AG04449 (cell line): ENCODE measurements at regions not wholly inside any gene's neighbourhood (a gene's known extent, or its start where the extent isn't known, plus 50 kb on each side); places are given as distances from the start of the nearest gene placed in this dataset.
"Not testable (repeated sequence)": the region's sequence is repeated elsewhere in the genome, so short reads cannot be mapped to it uniquely, and the experiment has no call there.

ENCODE experiments used
- CTCF ChIA-PET: fragments of 350-600 bp; formaldehyde crosslinking; extraction: SDS; loops from one replicate; lab custom pipeline; 2021; ENCODE audit warnings: antibody characterized with exemption; lab: Yijun Ruan, JAX
- POLR2A ChIA-PET: fragments of 400-600, 350-600 bp; formaldehyde crosslinking; extraction: SDS; loops from one replicate; lab custom pipeline; 2020; ENCODE audit warnings: antibody characterized with exemption, inconsistent platforms; lab: Yijun Ruan, JAX
- DNase-seq: peaks from one replicate; pipeline ENCODE4 v3.0.0-alpha.2; 2010; ENCODE audit warnings: low read depth, low spot score
- H3K4me3 ChIP-seq: 2 replicates; pipeline ENCODE4 v1.5.1; 2011; ENCODE audit warnings: low read depth, mild to moderate bottlenecking, control low read depth, low read length
- TF ChIP-seq, protein P1 (sequence below): IDR thresholded peaks from one replicate; pipeline ENCODE4 v1.5.1; 2011; ENCODE audit warnings: mild to moderate bottlenecking, moderate library complexity, low read length, control low read depth, inconsistent platforms; ENCODE audit not compliant: insufficient read depth; ENCODE audit errors: missing control alignments

DNA sequence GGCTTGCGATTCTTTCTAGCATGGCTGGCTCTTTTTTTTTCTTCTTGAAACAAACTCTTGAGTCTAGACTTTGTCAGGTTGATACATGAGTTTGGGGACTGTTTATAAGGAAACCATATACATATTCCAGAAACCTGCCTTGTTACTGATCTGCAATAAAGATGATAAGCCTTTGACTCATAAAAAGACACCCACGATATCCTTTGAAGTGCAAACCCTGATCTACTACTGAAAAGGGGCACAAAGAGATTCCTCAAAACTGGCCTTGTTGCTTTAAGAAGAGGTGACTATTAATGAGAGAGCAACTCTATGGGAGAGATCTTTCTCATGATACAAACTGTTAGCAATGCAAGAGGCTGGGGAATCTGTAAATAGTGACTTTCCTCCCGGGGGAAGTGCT, 247.1 kb downstream of the ANKRD30B start:
- DNase-seq, H3K4me3 ChIP-seq, CTCF ChIA-PET, POLR2A ChIA-PET: not testable (repeated sequence)

DNA sequence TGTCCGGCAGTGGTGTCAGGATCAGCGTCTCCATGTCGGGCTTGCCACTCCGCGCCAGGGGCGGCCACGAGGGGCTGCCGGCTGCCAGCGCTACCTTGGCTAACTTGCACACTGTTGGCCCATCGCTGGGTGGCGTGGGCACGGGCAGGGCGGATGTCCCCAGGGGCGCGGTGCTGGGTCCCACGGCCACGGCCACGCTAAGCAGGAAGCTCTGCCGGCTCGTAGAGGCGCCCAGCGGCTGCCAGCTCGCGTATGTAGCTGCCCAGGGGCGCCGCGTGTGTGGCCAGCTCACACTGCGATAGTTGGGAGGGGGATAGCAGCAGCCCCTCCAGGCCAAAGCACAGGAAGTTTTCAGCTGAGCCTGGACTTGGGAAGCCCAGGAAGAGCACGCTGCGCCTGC, 249.4 kb downstream of the ANKRD30B start:
- ChIA-PET CTCF (no interaction called here), POLR2A (no interaction called here)
- DNase-seq, result no peak
- no peak overlapping the region for H3K4me3 ChIP-seq
- TF ChIP-seq, protein P1, sequence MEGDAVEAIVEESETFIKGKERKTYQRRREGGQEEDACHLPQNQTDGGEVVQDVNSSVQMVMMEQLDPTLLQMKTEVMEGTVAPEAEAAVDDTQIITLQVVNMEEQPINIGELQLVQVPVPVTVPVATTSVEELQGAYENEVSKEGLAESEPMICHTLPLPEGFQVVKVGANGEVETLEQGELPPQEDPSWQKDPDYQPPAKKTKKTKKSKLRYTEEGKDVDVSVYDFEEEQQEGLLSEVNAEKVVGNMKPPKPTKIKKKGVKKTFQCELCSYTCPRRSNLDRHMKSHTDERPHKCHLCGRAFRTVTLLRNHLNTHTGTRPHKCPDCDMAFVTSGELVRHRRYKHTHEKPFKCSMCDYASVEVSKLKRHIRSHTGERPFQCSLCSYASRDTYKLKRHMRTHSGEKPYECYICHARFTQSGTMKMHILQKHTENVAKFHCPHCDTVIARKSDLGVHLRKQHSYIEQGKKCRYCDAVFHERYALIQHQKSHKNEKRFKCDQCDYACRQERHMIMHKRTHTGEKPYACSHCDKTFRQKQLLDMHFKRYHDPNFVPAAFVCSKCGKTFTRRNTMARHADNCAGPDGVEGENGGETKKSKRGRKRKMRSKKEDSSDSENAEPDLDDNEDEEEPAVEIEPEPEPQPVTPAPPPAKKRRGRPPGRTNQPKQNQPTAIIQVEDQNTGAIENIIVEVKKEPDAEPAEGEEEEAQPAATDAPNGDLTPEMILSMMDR, result no peak

DNA sequence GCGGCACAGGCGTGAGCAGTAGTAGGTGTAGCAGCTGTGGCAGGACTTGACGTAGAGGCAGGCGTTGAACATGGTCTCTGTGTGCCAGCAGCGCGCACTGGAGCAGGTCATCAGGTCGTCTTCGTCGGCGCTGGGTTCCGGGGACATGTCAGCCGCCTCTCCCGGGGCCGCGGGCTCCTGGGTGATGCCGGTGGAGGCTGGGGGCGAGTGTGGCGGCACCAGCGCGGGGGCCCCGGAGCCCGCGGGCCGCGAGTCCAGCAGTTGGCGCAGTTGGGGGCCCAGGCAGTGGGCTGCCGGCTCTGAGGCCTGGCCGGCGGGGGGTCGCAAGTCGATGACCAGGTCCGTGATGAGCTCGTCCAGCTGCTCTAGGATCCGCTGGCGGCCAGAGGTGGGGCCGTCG, 249.9 kb downstream of the ANKRD30B start:
- POLR2A ChIA-PET, H3K4me3 ChIP-seq, CTCF ChIA-PET, DNase-seq: not testable (repeated sequence)

DNA sequence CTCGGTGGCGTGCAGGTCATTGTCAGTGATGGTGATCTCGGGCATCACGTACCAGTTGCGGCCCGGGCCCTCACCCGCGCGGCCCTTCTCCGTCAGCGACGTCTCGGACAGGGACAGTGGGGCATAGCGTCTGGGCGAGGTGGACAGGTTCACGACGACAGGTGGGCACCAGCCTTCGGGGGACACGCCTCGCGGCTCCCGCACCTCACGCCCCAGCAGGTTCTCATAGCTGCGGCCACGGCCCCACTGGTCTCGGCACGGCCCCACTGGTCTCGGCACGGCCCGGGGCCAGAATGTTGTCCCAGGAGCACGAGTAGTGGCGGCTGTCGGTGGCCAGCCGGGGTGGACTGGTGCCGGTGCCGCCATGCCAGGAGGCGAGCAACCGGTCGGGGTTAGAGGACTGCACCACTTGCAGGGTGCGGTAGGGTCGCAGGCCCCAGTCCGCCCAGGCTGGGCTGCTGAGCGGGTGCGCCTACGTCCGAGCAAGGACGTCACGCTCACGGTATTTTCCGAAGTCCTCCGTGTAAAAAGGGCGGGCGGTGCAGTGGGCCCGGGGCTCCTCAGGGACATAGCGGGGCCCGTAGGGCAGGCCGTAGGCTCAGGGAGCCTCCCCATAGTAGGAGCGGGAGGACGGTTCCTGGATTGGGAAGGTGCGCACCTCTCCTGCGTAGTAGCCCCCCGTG, 250.5 kb downstream of the ANKRD30B start:
- CTCF ChIA-PET, result not testable (repeated sequence)

DNA sequence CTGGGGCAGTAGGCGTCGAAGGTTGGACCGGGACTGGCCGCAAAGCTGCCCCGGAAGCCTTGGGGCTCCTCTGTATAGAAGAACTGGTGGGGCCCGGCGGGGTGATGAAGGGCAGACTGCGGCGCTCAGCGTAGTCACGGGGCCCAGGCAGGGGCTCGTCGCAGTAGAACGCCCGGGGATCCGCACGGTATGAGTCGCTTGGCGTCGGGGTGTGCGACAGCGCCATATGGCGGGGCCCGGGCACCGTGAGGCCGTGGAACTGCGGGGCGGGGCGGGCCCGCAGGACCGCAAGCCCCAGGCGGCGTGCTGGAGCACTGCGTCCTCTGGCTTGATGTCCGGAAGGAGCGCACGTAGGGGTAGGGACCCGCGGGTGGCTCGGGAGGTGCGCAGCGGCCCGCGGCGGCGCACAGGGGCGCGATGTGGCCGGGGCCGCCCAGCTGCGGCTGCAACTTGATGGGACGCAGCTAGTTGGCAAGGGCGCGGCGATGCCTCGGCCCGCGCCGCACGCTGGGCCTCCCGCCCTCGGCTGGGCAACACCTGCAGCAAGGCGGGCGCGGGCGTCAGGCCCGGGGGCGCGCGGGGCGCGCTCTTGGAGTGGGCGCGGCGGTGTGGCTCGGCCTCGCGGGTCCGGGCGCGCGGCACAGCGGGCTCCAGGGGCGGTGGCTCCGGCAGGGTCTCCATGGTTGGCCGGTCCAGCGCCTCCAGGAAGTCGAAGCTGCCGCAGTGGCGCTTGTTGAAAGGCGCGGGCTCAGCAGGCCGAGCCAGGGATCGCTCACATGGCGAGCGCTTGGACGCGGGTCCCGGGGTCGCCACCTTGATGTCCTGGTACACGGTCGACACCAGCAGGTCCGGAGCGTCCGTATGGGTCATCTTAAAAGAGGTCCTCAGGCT, 251.4 kb downstream of the ANKRD30B start:
- ChIA-PET POLR2A (no interaction called here), CTCF (no interaction called here)
- H3K4me3 ChIP-seq, result no peak overlapping the region
- DNase-seq, result no peak
- TF ChIP-seq, protein P1, result no peak

More for the DNA sequence above, 250.5 kb downstream of the ANKRD30B start:
- POLR2A ChIA-PET, H3K4me3 ChIP-seq, DNase-seq: not testable (repeated sequence)

DNA sequence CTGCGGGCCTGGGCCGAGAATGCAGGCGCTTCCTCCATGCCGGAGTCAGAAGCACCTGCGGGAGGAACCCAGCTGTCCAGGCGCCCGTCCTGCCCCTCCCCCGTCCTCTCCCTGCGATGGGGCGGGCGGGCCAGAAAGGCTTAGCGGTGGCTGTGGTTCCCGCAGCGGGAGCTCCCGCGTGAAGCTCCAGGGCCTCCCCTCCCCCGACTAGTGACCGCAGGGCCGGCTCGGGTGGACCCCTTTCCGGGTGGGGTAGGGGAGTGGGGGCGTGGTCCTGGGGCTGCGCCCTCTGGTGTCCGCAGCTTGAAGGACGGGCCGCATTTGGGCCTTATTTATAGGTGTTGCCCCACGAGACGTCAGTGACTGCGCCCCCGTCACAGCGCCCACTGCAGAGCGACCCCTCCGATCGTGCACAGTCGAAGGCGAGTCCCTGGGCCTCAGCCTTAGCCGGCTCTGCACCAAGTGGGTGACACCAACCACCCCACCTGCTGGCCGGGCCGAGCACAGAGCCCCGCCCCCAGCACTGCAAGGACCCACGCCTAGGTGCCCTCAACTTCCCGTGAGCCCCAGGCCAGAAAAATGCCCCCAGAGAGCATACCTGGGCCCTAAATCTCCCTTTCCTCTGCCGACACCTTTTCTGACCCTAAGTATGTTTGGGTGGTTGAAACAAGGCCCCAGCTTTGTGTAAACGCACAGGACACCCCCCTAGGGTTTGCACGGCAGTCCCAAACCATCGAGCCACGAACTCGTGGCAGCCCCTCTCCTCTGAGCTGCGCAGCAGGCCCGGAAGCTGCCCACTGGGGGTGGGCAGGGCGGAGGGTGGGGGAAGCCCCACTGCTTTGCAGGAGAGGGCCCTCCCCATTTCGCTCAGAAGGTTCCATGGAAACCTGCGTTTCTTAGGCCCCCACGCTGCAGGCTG, 252.4 kb downstream of the ANKRD30B start:
- POLR2A ChIA-PET, CTCF ChIA-PET, H3K4me3 ChIP-seq, DNase-seq: not testable (repeated sequence)

DNA sequence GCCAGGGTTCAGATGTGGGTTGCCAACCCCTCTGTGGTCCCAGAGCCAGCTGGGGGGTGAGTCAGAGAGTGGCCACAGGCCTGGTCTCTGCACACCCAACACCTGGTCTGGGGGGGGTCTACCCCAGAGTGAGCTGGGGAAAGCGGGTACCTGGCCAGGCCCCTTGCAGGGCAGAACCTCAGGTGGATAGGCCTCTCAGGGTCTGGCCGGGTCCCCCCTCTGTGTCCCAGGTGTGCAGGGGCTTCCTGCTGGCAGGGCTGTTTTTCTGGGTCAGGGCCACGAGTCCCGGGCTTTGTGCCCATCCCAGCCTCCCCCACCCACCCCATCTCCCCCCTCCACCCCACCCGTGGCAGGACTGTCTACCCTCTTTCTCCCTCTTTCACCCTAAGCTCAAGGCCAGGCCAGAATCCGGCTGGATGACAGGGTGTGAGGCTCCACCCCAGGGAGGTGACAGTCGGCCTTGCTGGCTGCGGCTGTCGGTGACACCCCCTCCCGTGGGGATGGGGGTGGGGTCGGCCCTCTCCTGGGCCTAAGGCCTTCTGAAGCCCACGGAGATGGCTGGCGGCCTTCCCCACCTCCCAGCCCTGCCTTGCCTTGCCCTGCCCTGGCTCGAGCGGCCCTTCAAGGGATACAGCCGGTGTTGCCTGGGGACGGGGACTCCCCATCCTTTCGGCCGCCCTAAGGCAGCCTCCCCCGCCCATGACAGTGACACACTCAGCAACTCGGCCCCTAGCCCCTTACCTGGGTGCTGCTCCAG, 253.2 kb downstream of the ANKRD30B start:
- POLR2A ChIA-PET, DNase-seq, H3K4me3 ChIP-seq, CTCF ChIA-PET: not testable (repeated sequence)

DNA sequence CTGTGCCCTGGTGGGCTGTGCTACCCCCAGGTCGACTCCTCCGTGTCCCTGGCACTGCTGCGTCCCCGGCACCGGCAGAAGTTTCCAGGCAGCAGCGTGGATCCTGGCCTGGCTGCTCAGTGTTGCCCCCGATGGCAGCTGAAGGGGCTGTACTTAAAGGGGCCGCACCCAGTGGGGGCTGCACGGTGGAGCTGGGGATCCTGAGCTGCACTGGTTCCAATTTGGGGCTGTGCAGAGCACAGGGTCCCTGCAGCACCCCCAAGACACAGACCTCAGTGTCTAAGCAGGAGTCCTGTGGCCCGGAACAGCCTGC, 253.8 kb downstream of the ANKRD30B start:
- H3K4me3 ChIP-seq, POLR2A ChIA-PET, DNase-seq, CTCF ChIA-PET: not testable (repeated sequence)

DNA sequence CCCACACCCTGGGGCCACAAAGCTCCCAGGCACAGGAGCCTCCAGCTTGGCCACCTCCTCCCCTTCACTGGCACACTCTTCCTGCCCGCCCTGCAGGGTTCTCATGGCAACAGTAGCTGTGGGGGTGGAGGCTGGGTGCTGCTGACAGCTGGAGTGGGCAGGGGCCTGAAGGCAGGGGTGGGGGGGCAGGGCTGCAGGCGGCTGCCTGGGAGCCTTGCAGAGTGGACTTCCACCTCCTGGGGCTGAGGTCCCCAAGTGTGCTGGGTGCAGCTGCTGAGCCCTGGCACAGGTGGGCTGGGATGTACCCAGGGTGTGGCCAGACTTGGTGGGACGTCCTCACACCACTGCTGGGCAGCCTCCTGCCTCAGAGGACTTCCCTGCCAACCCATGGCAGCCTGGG, 254.8 kb downstream of the ANKRD30B start:
- CTCF ChIA-PET, POLR2A ChIA-PET, H3K4me3 ChIP-seq, DNase-seq: not testable (repeated sequence)

DNA sequence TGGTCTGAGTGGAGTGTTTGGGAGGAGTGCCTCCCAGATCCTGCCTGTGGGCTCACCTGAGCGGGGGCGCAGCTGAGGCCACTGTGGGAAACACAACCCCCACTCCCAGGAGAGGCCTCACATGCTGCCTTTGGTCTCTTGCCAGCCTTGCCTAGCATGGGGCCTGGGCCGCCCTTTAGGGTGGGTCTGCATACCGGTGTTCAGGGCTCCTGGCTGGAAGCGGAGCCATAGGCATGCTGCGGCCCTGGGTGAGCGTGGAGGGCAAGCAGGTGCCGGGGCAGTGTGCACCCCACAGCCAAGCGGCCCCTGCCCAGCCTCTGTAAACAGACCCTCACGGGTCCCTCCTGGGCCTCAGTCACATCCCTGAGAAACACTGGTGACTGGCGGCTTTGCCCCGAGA, 255.3 kb downstream of the ANKRD30B start:
- CTCF ChIA-PET, POLR2A ChIA-PET, DNase-seq, H3K4me3 ChIP-seq: not testable (repeated sequence)

DNA sequence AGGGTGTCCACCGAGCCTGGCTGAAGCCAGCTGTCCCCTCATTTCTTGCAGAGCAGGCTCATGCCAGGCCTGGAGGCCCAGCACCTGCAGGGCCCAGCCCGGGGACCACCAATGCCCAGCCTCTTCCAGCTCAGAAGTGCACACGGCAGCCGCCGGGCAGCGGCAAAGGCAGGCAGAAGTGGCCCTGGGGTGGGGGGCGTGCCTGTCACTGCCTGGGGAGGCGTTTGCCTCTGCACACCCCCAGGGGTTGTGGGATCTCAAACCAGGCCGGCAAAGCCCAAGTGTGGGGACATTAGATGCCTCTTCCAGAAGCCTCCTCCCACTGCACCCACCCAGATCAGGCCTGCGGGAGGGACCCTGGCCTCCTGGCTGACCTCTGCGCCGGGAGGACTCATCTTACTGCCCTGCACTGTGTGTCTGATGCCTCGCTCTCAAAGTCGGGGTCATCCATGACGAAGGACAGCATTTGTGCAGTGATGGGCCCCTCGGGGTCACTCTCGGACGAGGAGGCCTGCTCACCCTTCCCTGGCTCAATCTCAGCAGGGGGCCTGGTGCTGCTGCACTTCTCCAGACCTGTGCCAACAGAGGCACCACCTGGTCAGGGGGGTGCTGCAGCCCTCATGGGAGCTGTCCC, 255.8 kb downstream of the ANKRD30B start:
- H3K4me3 ChIP-seq, CTCF ChIA-PET, DNase-seq, POLR2A ChIA-PET: not testable (repeated sequence)

DNA sequence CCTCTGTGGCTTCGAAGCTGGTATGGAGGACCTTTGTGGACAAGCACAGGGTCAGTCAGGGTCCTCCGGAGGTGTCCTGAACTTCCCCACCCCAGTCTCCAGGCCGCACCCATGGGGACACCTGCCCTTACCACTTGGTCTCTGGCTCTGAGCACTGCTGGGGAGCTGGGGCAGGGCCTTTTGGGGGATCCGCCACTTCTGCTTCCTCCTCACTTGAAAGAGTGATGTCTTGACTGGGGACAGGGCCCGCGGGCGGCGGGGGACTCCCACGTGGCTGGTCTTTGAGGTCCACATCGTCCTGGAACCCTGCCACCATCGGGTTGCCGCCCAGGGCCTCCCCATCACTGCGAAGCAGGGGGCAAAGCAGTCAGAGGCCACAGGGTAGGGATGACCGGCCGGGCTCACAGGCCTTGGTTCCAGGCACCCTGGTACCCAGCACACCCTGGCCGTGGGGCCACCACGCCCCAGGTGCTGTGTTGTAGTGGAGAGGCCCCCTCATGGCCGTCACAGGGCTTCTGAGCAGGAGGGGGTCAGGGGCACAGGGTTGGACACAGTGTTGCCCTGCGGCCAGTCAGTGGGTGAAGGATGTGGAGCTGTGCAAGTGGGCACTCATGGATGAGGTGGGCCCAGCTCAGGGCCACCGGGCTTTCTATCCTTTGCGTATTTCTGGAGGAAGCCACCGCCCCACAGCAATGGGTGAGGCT, 256.4 kb downstream of the ANKRD30B start:
- POLR2A ChIA-PET, result not testable (repeated sequence)

More for the DNA sequence above, 256.4 kb downstream of the ANKRD30B start:
- DNase-seq, CTCF ChIA-PET, H3K4me3 ChIP-seq: not testable (repeated sequence)
